HG03565 (cell line): ENCODE measurements at regions not wholly inside any gene's neighbourhood (a gene's known extent, or its start where the extent isn't known, plus 50 kb on each side); places are given as distances from the start of the nearest gene placed in this dataset.
"Not testable (repeated sequence)": the region's sequence is repeated elsewhere in the genome, so short reads cannot be mapped to it uniquely, and the experiment has no call there.

Experiments used
- ATAC-seq: cut with Tn5 transposase; IDR thresholded peaks from one replicate; pipeline ENCODE4 v1.9.1; 2021; ENCODE audit warnings: mild to moderate bottlenecking, moderate library complexity; ENCODE audit not compliant: unreplicated experiment

DNA sequence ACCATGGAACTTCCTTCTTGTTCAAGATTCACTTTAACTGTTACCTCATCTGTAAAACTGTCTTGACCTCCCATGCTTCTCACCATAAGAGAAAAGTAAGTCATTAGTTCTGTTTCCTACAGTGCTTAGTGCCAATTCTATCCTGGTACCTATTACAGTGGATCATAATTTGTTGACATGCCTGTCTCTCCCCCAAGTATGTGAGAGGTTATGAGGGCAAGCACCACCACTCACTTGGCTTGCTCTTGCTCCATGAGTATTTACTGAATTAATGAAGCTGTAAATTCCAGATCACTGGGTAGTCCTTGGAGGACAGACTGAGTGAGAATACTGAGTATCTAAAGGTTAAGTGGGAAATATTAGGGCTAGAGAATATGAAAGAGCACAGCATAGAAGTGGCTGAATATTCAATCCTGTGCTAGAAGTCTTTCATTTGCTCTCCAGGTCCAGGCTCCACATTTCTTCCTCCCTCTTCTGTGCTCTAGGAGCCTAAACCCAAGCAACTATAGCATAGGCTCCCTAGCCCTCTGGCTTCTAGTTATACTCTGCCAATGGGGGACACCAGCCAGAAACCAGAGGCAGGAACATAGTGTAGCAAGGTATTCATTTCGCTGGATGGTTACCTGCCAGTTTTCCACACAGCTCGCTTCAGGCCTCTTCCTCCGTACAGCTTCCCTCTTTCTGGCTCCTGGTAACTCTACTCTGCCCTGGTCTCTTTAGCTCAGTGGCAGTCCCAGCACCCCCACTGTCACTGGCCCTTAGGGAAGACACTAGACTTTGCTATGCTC lies 118.2 kb upstream of the SLC5A12 start:
- ATAC-seq = no peak

DNA sequence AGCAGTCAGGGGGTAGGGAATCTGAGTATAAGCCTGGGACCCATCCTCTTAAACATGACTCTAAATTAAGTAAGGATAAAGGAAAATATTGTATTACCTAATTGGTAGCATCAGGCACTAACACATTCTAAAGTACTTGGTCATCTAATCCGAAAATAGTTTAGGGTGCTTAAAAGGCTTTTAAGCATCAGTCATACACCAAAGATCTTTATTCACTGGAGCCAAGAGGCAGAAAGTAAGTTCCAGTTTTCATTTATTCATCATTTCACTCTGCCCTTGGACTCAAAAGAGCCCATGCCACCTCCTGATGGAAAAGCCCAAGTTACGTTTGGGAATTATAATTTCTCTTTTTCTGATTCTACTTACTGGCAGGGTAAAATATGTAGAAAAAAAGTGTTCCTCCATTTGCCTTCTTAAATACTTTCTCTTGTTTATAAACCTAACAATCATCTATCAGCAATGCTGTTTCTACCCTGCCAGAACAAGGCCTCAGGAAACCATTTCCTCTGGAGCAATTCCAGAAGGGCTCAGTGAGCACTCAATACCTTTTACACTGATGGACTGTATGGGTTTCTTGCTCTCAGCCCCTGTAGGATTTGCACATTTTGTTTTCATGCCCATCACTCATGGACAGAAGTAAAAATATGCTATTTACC lies 120.1 kb upstream of the SLC5A12 start:
- ATAC-seq = no peak

GRCh38 chr11:26842478-26843282 lies 120.8 kb upstream of the SLC5A12 start:
- no peak for ATAC-seq

GRCh38 chr11:26843539-26843938 lies 121.7 kb upstream of the SLC5A12 start:
- no peak for ATAC-seq

DNA sequence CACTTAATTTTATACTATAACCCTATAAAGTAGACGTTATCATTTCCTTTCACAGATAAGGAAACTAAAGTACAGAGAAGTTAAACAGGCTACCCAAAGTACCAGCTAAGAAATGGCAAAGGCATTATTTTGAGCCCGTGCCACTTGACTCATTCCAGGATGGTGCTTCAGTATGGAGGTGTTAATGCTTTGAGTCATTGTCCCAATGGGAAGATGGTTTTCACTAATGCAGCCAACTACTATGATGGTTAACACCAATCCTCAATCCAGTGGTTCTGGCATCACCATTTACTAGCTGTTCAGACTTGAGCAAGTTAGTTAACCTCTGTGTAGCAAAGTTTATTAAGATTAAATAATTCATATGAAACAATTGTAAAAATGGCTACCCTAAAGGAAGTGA lies 123.1 kb upstream of the SLC5A12 start:
- no peak for ATAC-seq

GRCh38 chr11:26846227-26846626 lies 124.4 kb upstream of the SLC5A12 start:
- no peak for ATAC-seq

DNA sequence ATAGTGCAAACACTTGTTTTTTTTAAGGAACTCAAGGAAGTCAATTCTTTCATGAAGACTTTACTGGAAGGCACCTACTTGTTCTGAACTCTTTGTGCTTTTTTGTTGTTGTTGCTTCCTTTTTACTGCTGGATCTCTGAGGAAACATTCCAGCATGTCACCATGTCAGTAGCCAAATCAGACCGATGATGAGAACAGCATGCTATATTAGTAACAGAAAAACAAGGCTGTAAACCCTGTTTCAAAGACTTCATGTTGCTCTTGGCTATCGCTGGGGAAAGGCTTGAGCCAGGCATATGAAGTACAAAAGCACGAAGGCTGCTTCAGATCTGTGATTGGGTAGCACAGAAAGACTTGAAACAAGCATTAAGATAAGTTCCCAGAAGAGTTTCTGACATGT lies 125.6 kb upstream of the SLC5A12 start:
- no peak for ATAC-seq

GRCh38 chr11:26847977-26848376 lies 126.1 kb upstream of the SLC5A12 start:
- no peak for ATAC-seq

DNA sequence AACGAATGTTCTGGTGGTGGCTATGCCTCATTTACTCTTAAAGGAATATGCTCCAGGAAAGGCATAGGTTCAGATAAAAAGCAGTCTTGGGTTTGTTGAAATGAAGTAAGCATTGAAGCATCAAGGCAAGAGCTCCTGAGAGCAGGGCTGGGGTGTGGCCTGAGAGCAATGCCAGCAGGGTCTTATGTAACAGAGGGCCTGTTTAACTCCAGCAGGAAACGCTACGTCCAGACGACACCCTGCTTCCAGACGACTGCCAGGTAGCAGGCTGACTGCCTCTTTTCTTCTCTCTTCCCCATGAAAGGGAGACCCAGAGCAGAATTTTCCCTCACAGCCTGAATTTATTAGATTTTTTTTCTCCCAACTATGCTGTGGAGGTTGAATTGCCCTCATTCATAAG lies 127.2 kb upstream of the SLC5A12 start:
- ATAC-seq = no peak

- ATAC-seq = no peak
Measured at GRCh38 chr11:26851291-26851690, 129.4 kb upstream of the SLC5A12 start.

- ATAC-seq = no peak
Measured at GRCh38 chr11:26851696-26852095, 129.8 kb upstream of the SLC5A12 start.

- no peak for ATAC-seq
Measured at GRCh38 chr11:26858098-26858497, 135.8 kb upstream of the FIBIN start.

GRCh38 chr11:26859416-26859815 lies 134.5 kb upstream of the FIBIN start:
- ATAC-seq = no peak

GRCh38 chr11:26860091-26860780 lies 133.7 kb upstream of the FIBIN start:
- no peak for ATAC-seq

GRCh38 chr11:26860895-26861294 lies 133.0 kb upstream of the FIBIN start:
- no peak for ATAC-seq

DNA sequence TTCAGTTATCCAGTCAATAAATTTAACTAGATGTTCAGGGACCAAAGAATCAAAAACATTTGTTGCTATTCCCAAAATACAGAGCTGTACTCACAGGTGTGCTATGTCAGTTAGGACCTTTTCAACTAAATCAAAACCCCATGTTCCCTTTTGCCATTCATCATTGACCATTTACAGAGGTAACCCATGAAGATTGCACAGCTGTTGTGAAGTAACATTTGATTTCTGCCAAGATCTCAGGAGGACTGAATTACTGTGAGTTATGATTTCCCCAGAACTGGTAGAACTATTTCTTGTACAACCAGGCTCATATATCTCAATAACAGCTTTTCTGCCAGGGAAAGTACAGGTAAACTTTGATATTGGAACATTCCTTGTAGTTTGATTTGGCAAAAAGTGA lies 131.1 kb upstream of the FIBIN start:
- ATAC-seq = no peak

DNA sequence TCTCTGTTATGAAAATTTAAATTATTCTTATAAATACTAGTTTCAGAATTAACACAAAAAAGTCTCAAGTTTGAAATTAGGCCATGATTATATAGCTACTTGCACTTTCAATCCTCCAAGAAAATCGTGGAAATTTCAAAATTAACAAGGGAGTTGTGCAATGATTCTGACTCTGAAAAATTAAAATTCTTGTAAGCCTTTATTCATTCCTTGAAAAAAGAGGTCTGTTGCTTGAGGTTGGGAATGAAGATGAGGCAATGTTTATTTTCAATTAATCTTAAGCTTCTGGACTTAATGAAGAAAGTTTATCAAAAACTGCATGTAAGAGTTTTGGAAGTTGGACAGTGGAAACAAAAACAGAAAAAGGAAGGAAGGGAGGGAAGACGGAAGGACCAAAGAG lies 128.2 kb upstream of the FIBIN start:
- no peak for ATAC-seq

- no peak for ATAC-seq
Measured at GRCh38 chr11:26867286-26867685, 126.6 kb upstream of the FIBIN start.

DNA sequence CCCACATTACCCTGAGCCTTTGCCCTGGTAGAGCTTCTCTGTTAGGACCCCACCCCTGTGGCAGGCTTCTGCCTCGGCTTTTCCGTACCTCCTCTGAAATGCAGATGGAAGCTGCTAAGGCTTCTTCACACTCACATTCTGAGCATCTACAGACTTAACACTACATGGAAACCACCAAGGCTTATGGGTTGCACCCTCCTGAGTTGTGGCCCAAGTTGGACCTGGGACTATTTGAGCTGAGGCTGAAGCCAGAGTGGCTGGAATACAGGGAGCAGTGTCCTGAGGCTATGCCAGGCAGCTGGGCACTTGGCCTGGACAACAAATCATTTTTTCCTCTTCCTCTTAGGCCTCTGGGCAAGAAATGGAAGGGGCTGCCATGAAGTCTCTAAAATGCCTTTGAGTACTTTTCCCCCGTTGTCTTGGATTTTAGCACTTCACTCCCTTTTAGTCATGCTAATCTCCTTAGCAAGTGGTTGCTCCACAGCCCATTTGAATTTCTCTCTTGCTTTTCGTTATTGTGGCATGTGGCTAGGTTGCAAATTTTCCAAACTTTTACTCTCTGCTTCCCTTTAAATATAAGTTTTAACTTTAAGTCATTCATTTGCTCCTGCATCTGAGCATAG lies 114.8 kb upstream of the FIBIN start:
- ATAC-seq = no peak

- ATAC-seq = not testable (repeated sequence)
Measured at GRCh38 chr11:26882363-26882880, 111.5 kb upstream of the FIBIN start.
